ENCODE measurements at regions not wholly inside any gene's neighbourhood (a gene's known extent, or its start where the extent isn't known, plus 50 kb on each side); places are given as distances from the start of the nearest gene placed in this dataset.

- no peak for TF ChIP-seq CTCF (IDR thresholded peaks at IDR 0.05; ENCODE audit: poor library complexity, severe bottlenecking)
- no peak for TF ChIP-seq EZH2 (IDR thresholded peaks at IDR 0.05; ENCODE audit: borderline replicate concordance, insufficient read depth, low read length, poor library complexity, severe bottlenecking)
- TF ChIP-seq REST (IDR thresholded peaks at IDR 0.05; ENCODE audit: borderline replicate concordance), result no peak
- TF ChIP-seq RAD21 (conservative IDR thresholded peaks at IDR 0.05), result no peak
Measured at GRCh38 chr3:26460985-26461384, 161.6 kb upstream of the LRRC3B start.

Data from neural cell (in vitro differentiated cells).